ENCODE measurements at regions not wholly inside any gene's neighbourhood (a gene's known extent, or its start where the extent isn't known, plus 50 kb on each side); places are given as distances from the start of the nearest gene placed in this dataset.

DNA sequence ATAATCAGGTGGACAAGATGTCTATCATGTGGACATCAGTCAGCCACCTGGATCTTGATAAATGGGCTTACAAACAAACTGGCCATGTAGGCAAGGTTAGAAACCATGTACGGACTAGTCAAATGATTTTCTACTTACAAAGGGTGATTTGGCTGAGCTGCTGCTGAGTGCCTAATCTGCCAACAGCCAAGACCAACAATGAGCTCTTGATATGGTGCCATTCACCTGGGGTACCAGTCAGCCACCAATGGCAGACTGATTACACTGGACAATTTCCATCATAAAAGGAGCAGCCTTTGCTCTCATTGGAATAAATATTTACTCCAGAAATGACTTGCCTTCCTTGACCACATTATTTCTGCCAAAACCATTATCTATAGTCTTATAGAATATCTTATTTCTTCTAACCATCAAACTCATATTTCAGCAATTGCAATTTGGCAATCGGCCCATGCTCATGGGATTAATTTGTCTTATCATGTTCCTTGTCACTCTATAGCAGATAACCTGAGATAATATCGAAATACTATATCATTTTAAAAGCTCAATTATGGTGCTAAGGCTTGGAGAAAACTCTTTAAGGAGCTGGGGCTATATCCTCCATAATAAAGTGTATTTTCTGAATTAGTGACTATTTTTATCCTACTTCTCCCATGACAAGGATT lies 135.1 kb downstream of the SLC25A46 start:
- TF ChIP-seq, protein P1, sequence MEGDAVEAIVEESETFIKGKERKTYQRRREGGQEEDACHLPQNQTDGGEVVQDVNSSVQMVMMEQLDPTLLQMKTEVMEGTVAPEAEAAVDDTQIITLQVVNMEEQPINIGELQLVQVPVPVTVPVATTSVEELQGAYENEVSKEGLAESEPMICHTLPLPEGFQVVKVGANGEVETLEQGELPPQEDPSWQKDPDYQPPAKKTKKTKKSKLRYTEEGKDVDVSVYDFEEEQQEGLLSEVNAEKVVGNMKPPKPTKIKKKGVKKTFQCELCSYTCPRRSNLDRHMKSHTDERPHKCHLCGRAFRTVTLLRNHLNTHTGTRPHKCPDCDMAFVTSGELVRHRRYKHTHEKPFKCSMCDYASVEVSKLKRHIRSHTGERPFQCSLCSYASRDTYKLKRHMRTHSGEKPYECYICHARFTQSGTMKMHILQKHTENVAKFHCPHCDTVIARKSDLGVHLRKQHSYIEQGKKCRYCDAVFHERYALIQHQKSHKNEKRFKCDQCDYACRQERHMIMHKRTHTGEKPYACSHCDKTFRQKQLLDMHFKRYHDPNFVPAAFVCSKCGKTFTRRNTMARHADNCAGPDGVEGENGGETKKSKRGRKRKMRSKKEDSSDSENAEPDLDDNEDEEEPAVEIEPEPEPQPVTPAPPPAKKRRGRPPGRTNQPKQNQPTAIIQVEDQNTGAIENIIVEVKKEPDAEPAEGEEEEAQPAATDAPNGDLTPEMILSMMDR (IDR thresholded peaks at IDR 0.05): no peak
- TF ChIP-seq EZH2 (IDR thresholded peaks at IDR 0.05; ENCODE audit: borderline replicate concordance, insufficient read depth, low read depth, low read length, poor library complexity, severe bottlenecking): no peak

All from B cell (primary cell).